ENCODE measurements at regions not wholly inside any gene's neighbourhood (a gene's known extent, or its start where the extent isn't known, plus 50 kb on each side); places are given as distances from the start of the nearest gene placed in this dataset.

DNA sequence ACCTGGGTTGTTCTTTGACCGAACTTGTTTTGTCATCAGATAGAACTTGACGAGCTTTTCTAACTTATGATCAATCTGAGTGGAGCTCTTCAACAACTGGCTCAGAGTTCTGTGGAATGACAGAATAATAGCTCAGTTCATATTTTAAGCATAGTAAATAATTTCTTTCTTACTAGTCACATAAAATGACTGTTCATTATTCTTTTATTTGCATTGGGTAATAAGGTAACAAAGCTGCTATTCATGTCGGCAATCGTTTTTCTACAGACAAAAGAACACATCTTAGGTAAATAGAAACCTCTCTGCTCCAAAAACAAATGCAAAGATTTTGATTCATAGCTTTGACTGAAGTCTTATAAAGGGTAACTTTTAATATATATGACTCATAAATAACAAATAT lies 57.3 kb upstream of the CXCL8 start:
- 11% methylated on average over 4 of the region's 4 CpGs for WGBS (ENCODE audit: low lambda C conversion rate)
- Histone ChIP-seq H3K9me3 (ENCODE audit: low read length) (no peaks in the 10 kb centered on the region), H2AFZ (ENCODE audit: low read length) (no peak overlapping the region), H4K20me1 (ENCODE audit: insufficient read depth, low read length) (no peaks in the 10 kb centered on the region), H3K4me1 (ENCODE audit: insufficient read depth, low read length) (no peaks in the 10 kb centered on the region), H3K27ac (ENCODE audit: extremely low read length, insufficient read depth, low read length) (no peak overlapping the region), H3K9ac (ENCODE audit: insufficient read depth, low read depth, low read length) (no peak overlapping the region), H3K27me3 (ENCODE audit: control insufficient read depth in 1 of 2, insufficient read depth in 2 of 2, low read length in 2 of 2) (no peaks in the 10 kb centered on the region; a peak in 2 of 5 replicates), H3K4me3 (replicated peaks in 1 of 3; ENCODE audit: insufficient read depth in 1 of 3, low read depth in 2 of 3, low read length in 3 of 3) (no peak overlapping the region), H3K4me2 (ENCODE audit: low read depth, low read length) (no peak overlapping the region), H3K36me3 (replicated peaks in 1 of 2; ENCODE audit: control insufficient read depth in 1 of 2, insufficient read depth in 2 of 2, low read length in 2 of 2) (no peaks in the 10 kb centered on the region), H3K79me2 (ENCODE audit: insufficient read depth, low read length) (no peaks in the 10 kb centered on the region)
- ChIA-PET CTCF (ENCODE audit: low intra/inter-chr PET ratio, low total read pairs) (no interaction called here), POLR2A (no interaction called here)
- FAIRE-seq: no peak
- in situ Hi-C loops (cut with HindIII; ENCODE audit: extremely low pct_ligation_motif_present, low pct_unique_long_range_greater_than_20kb): no loop called here
- ATAC-seq: no peak
- no peak for DNase-seq (ENCODE audit: low spot score)
- BruUV-seq (replicated peaks): no TSS peak
- TF ChIP-seq PHB2 (IDR thresholded peaks at IDR 0.05; ENCODE audit: partially characterized antibody) (no peak), NFIB (CRISPR knock-in tag; IDR thresholded peaks at IDR 0.05; ENCODE audit: borderline replicate concordance) (no peak), SPEN (CRISPR knock-in tag; IDR thresholded peaks at IDR 0.05; ENCODE audit: low read depth) (no peak), ZNF660 (CRISPR knock-in tag; IDR thresholded peaks at IDR 0.05; ENCODE audit: borderline replicate concordance, low read depth) (no peak), ZNF44 (CRISPR knock-in tag; IDR thresholded peaks at IDR 0.05) (no peak), GLI4 (CRISPR knock-in tag; IDR thresholded peaks at IDR 0.05; ENCODE audit: borderline replicate concordance) (no peak), HNF4A (CRISPR knock-in tag; IDR thresholded peaks at IDR 0.05) (no peak), ZNF556 (CRISPR knock-in tag; IDR thresholded peaks at IDR 0.05; ENCODE audit: borderline replicate concordance) (no peak), RNF2 (conservative IDR thresholded peaks at IDR 0.05; ENCODE audit: low read depth) (no peak), ZNF749 (CRISPR knock-in tag; IDR thresholded peaks at IDR 0.05; ENCODE audit: borderline replicate concordance) (no peak), ZNF451 (CRISPR knock-in tag; IDR thresholded peaks at IDR 0.05) (no peak), BORCS8-MEF2B (CRISPR knock-in tag; IDR thresholded peaks at IDR 0.05) (no peak), EHMT2 (IDR thresholded peaks at IDR 0.05; ENCODE audit: borderline replicate concordance, low read depth, low read length) (no peak), GATA4 (IDR thresholded peaks at IDR 0.05; ENCODE audit: borderline replicate concordance, low read depth) (no peak)
- intact Hi-C loops (cut with micrococcal nuclease; ENCODE audit: unreplicated experiment): no loop called here
